Epithelial cell of esophagus (primary cell): ENCODE measurements at regions not wholly inside any gene's neighbourhood (a gene's known extent, or its start where the extent isn't known, plus 50 kb on each side); places are given as distances from the start of the nearest gene placed in this dataset.

Experiments used
- DNase-seq: peaks from one replicate; pipeline ENCODE4 v3.0.0; 2010; ENCODE audit warnings: low read depth
- H3K4me3 ChIP-seq: 2 replicates; pipeline ENCODE4 v1.5.1; 2011; ENCODE audit warnings: mild to moderate bottlenecking, low read length, control low read depth
- CTCF ChIP-seq: IDR thresholded peaks from 2 replicates; pipeline ENCODE4 v1.5.1; 2011; ENCODE audit warnings: low read depth, mild to moderate bottlenecking, low read length, control low read depth, inconsistent platforms; ENCODE audit not compliant: insufficient read depth; ENCODE audit errors: missing control alignments

- no peak for DNase-seq
- TF ChIP-seq CTCF: no peak
- H3K4me3 ChIP-seq: no peak overlapping the region
Measured at GRCh38 chr5:117860550-117860949, 1127.8 kb downstream of the DTWD2 start.

- H3K4me3 ChIP-seq: no peak overlapping the region
- no peak for DNase-seq
- no peak for TF ChIP-seq CTCF
Measured at GRCh38 chr5:117859176-117859575, 1129.2 kb downstream of the DTWD2 start.

- no peak overlapping the region for H3K4me3 ChIP-seq
- no peak for TF ChIP-seq CTCF
- DNase-seq: no peak
Measured at GRCh38 chr5:117856713-117857112, 1131.6 kb downstream of the DTWD2 start.

GRCh38 chr5:117837786-117838185 is 1150.6 kb downstream of the DTWD2 start:
- no peak overlapping the region for H3K4me3 ChIP-seq
- DNase-seq: no peak
- no peak for TF ChIP-seq CTCF

- no peak overlapping the region for H3K4me3 ChIP-seq
- TF ChIP-seq CTCF: no peak
- DNase-seq: no peak
Measured at GRCh38 chr5:117833691-117834090, 1154.7 kb downstream of the DTWD2 start.

GRCh38 chr5:117829646-117830045 is 1158.7 kb downstream of the DTWD2 start:
- no peak for DNase-seq
- H3K4me3 ChIP-seq: no peak overlapping the region
- no peak for TF ChIP-seq CTCF

GRCh38 chr5:117813850-117814249 is 1174.5 kb downstream of the DTWD2 start:
- no peak overlapping the region for H3K4me3 ChIP-seq
- no peak for TF ChIP-seq CTCF
- DNase-seq: no peak
